ENCODE measurements at regions not wholly inside any gene's neighbourhood (a gene's known extent, or its start where the extent isn't known, plus 50 kb on each side); places are given as distances from the start of the nearest gene placed in this dataset.

- DNase-seq, result no peak
Measured at GRCh38 chr5:61623401-61624069, 291.5 kb downstream of the ZSWIM6 start.

GRCh38 chr5:61624553-61625136 is 292.6 kb downstream of the ZSWIM6 start:
- no peak for DNase-seq

- no peak for DNase-seq
Measured at GRCh38 chr5:61625137-61625561, 293.1 kb downstream of the ZSWIM6 start.

GRCh38 chr5:61625681-61626621 is 293.9 kb downstream of the ZSWIM6 start:
- no peak for DNase-seq

GRCh38 chr5:61626639-61627282 is 294.7 kb downstream of the ZSWIM6 start:
- no peak for DNase-seq

GRCh38 chr5:61627531-61627930 is 295.5 kb downstream of the ZSWIM6 start:
- DNase-seq, result no peak

- no peak for DNase-seq
Measured at GRCh38 chr5:61630908-61631307, 298.9 kb downstream of the ZSWIM6 start.

GRCh38 chr5:61631438-61631941 is 299.4 kb downstream of the ZSWIM6 start:
- no peak for DNase-seq

- no peak for DNase-seq
Measured at GRCh38 chr5:61632064-61632463, 300.0 kb downstream of the ZSWIM6 start.

GRCh38 chr5:61635271-61635670 is 303.2 kb downstream of the ZSWIM6 start:
- no peak for DNase-seq

- no peak for DNase-seq
Measured at GRCh38 chr5:61637566-61637965, 305.5 kb downstream of the ZSWIM6 start.

GRCh38 chr5:61638476-61638875 is 306.4 kb downstream of the ZSWIM6 start:
- DNase-seq, result no peak

- DNase-seq, result no peak
Measured at GRCh38 chr5:61640179-61641021, 308.3 kb downstream of the ZSWIM6 start.

- no peak for DNase-seq
Measured at GRCh38 chr5:61641748-61642565, 309.9 kb downstream of the ZSWIM6 start.

GRCh38 chr5:61647672-61648071 is 315.6 kb downstream of the ZSWIM6 start:
- no peak for DNase-seq

- DNase-seq, result no peak
Measured at GRCh38 chr5:61649231-61649630, 317.2 kb downstream of the ZSWIM6 start.

- DNase-seq, result no peak
Measured at GRCh38 chr5:61649971-61650370, 317.9 kb downstream of the ZSWIM6 start.

- no peak for DNase-seq
Measured at GRCh38 chr5:61650661-61651060, 318.6 kb downstream of the ZSWIM6 start.

GRCh38 chr5:61651195-61651594 is 319.1 kb downstream of the ZSWIM6 start:
- DNase-seq, result no peak

- no peak for DNase-seq
Measured at GRCh38 chr5:61652916-61653315, 320.9 kb downstream of the ZSWIM6 start.

Data from NCI-H526 treated with DMSO at 0.1 percent for 48 hours (cell line).